Ovary (tissue), 7 donors: ENCODE measurements at regions not wholly inside any gene's neighbourhood (a gene's known extent, or its start where the extent isn't known, plus 50 kb on each side); places are given as distances from the start of the nearest gene placed in this dataset.

ENCODE experiments used
- DNase-seq, 5 donors: peaks; one replicate each; pipeline ENCODE4 v3.0.0-alpha.2; 2019 to 2020
- H3K27ac ChIP-seq, 2 donors: fragments of 200-600 bp; one replicate each; pipeline versions ENCODE4 v1.5.1 to v1.8.0; 2019 to 2022
- H3K27me3 ChIP-seq: fragments of 200-600 bp; one replicate; pipeline ENCODE4 v1.8.0; 2022
- H3K36me3 ChIP-seq: fragments of 200-600 bp; sonication (generic); one replicate; pipeline ENCODE4 v1.5.1; 2019
- H3K4me1 ChIP-seq: one replicate; pipeline ENCODE4 v1.8.1; 2013; ENCODE audit warnings: mild to moderate bottlenecking, moderate library complexity; ENCODE audit not compliant: insufficient read depth
- H3K4me3 ChIP-seq: fragments of 200-600 bp; sonication (generic); one replicate; pipeline ENCODE4 v1.5.1; 2017
- H3K9me3 ChIP-seq, 2 donors: fragments of 200-600 bp in 1 of 2; sonication (generic) in 1 of 2; one replicate each; pipeline versions ENCODE4 v1.5.1 to v1.8.1; 2013 to 2019; ENCODE audit warnings: mild to moderate bottlenecking in 1 of 2, moderate library complexity in 1 of 2
- CTCF ChIP-seq, 3 donors: fragments of 450-650 bp in 2 of 3; fragments of 200-600 bp in 1 of 3; IDR thresholded peaks; one replicate each; pipeline versions ENCODE4 v1.5.1 to v1.8.0; 2016 to 2022; ENCODE audit warnings: antibody characterized with exemption in 3 of 3, mild to moderate bottlenecking in 1 of 3
- EP300 ChIP-seq: sonication (generic); formaldehyde crosslinking; IDR thresholded peaks from one replicate; pipeline ENCODE4 v1.6.1; 2017; ENCODE audit warnings: antibody characterized with exemption
- POLR2A ChIP-seq: fragments of 450-650 bp; IDR thresholded peaks from one replicate; pipeline ENCODE4 v1.6.1; 2017; ENCODE audit warnings: antibody characterized with exemption, mild to moderate bottlenecking, moderate library complexity
- WGBS, 3 donors: extraction: QIAGEN DNeasy Blood & Tissue Kit in 1 of 3; methylation state at CpG; one replicate each; pipeline versions ENCODE4 v1.1.5 to v1.1.7; 2013 to 2017; 5-methylcytosine and 5-hydroxymethylcytosine counted together
- intact Hi-C, 4 donors: fragments of 100-400 bp; cut with DNase I; formaldehyde crosslinking; loops; one replicate each; pipeline versions ENCODE4 v1.11.0 to v1.15.1; 2022 to 2023
- donor health status: DM: no; HTN: no; CAD: no; lungs with moderate emphysema.
- donor health status: DM: no; HTN: no; CAD: no.
- donor health status: Bipolar disorder and iron deficiency.
- donor health status: DM: no; HTN: no; CAD: no.
- donor health status: DM: yes; HTN: yes; CAD: no.

DNA sequence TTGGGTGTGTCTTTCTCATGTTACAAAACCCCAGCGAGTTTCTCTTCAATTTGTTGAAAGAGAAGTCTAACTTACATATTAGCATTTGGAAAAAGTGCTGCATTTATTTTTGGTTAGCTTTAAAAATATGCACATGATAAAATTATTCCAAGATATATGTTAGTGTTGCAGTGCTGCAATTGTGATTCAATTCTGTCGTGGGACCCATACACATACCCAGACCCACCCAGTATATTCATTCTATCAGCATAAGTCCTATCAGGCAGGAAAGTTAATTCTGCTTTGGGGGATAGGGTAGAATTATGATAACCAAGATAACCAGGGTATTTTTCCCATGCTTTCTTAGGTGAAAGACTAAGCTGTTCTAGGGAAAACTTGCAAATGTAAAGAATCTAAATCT is 313.5 kb downstream of the EPHA7 start:
- Histone ChIP-seq H3K27me3 (no peaks in the 10 kb centered on the region), H3K27ac (no peak overlapping the region), H3K4me1 (no peaks in the 10 kb centered on the region), H3K36me3 (no peaks in the 10 kb centered on the region), H3K4me3 (no peak overlapping the region), H3K9me3 (no peaks in the 10 kb centered on the region)
- no peak for DNase-seq
- WGBS, 3 donors: 85 to 88% (median 86%) methylated on average over 2 of the region's 2 CpGs
- TF ChIP-seq EP300 (no peak), CTCF (IDR thresholded peaks at IDR 0.05) (no peak), POLR2A (no peak)
- intact Hi-C loops: no loop called here

DNA sequence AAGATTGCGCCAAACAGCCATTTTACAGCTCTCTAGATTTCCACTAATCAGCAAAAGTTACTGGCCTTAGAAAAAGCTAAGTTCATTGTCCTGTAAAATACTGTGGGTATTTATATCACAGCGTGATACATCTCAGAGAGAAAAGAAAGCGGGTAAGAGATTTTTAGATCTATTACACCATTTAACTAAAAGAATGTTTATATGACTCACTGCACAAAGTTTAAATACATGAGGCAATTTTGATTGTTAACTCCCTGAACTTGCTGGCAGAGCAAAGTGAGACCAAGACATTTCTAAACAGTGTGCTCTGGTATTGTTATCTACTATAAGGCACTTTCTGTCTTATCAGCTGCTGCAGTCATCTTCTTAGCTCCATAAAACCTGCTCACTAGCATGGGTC is 314.3 kb downstream of the EPHA7 start:
- no peak for DNase-seq
- H3K9me3 ChIP-seq: no peaks in the 10 kb centered on the region
- WGBS, 3 donors: 67 to 72% (median 71%) methylated on average over 3 of the region's 3 CpGs
- intact Hi-C loops: no loop called here
- no peaks in the 10 kb centered on the region for H3K4me1 ChIP-seq
- H3K27ac ChIP-seq: no peak overlapping the region
- no peak overlapping the region for H3K4me3 ChIP-seq
- no peaks in the 10 kb centered on the region for H3K36me3 ChIP-seq
- TF ChIP-seq EP300 (no peak), POLR2A (no peak), CTCF (IDR thresholded peaks at IDR 0.05) (no peak)
- H3K27me3 ChIP-seq: no peaks in the 10 kb centered on the region

DNA sequence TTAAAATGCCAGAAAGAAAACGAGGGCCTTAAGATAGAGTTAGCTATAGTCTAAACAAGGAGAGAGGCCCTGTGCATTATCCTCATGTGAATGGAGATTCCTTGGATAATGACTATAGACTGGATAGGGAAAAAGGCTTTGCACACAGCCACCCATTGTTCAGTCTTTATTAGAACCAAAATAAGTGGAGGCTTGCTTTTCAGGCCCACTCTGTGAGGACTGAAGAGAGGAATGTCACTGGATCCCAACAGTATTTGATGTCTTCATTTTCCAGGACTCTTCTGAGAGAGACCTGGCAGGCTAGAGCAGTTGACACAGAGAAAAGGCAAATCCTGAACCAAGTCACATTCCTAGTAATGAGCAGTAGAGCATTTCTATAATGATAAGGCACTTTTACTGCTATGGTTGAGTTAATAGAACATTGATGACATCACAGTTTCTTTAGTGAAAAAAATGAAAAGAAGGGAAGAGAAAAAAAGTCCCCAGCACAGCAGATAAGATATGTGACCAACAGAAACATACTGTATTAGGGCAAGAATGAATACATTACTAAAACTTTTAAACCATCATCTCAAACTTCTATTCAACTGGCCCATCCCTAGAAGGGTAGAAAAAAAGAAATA is 315.1 kb downstream of the EPHA7 start:
- TF ChIP-seq POLR2A: no peak
- no peak for TF ChIP-seq CTCF (IDR thresholded peaks at IDR 0.05)
- TF ChIP-seq EP300: no peak
- no peak overlapping the region for H3K27ac ChIP-seq
- no peak for DNase-seq
- H3K4me3 ChIP-seq: no peak overlapping the region
- WGBS, 3 donors: 60 to 70% (median 64%) methylated on average over 1 of the region's 1 CpG
- intact Hi-C loops: no loop called here
- no peaks in the 10 kb centered on the region for H3K9me3 ChIP-seq
- H3K27me3 ChIP-seq: no peaks in the 10 kb centered on the region
- H3K36me3 ChIP-seq: no peaks in the 10 kb centered on the region
- H3K4me1 ChIP-seq: no peaks in the 10 kb centered on the region

GRCh38 chr6:93088621-93089501 is 330.5 kb downstream of the EPHA7 start:
- WGBS, 3 donors: 17 to 26% (median 24%) methylated on average over 14 of the region's 14 CpGs
- H3K27ac ChIP-seq: no peak overlapping the region

More at GRCh38 chr6:93088621-93089501, 330.5 kb downstream of the EPHA7 start:
- DNase-seq: no peak
- no peaks in the 10 kb centered on the region for H3K4me1 ChIP-seq
- no peaks in the 10 kb centered on the region for H3K9me3 ChIP-seq
- H3K27me3 ChIP-seq: no peaks in the 10 kb centered on the region
- H3K36me3 ChIP-seq: no peaks in the 10 kb centered on the region
- intact Hi-C loops: no loop called here
- TF ChIP-seq POLR2A (no peak), CTCF (IDR thresholded peaks at IDR 0.05) (no peak), EP300 (no peak)
- no peak overlapping the region for H3K4me3 ChIP-seq
